PC-9 (cell line): ENCODE measurements at regions not wholly inside any gene's neighbourhood (a gene's known extent, or its start where the extent isn't known, plus 50 kb on each side); places are given as distances from the start of the nearest gene placed in this dataset.

Experiments used
- BruUV-seq: library from RNA; stranded (reverse); fragments of 400-500 nt; replicated peaks from 2 replicates; lab custom pipeline; 2021; lab: Mats Ljungman, UMichigan
- CTCF ChIA-PET: fragments of 300-600 bp; sonication (Branson Sonifier 250); formaldehyde crosslinking; loops from one replicate; lab custom pipeline; 2022; ENCODE audit warnings: antibody characterized with exemption; lab: Charles Lee
- POLR2A ChIA-PET: fragments of 300-600 bp; sonication (Branson Sonifier 250); formaldehyde crosslinking; loops from one replicate; lab custom pipeline; 2022; ENCODE audit warnings: antibody characterized with exemption; ENCODE audit not compliant: unreplicated experiment; lab: Charles Lee
- DNase-seq, 2 experiments: peaks; one replicate each; pipeline versions ENCODE4 v3.0.0 to v3.0.0-alpha.2; 2015 to 2022; ENCODE audit warnings: mixed read lengths in 1 of 2
- H2AFZ ChIP-seq: fragments of 200-600 bp; sonication (generic); 2 replicates; pipeline ENCODE4 v1.8.1; 2017; ENCODE audit warnings: antibody characterized with exemption
- H3F3A ChIP-seq: fragments of 200-600 bp; sonication (generic); 2 replicates; pipeline ENCODE4 v1.8.1; 2017; ENCODE audit warnings: antibody characterized with exemption, mild to moderate bottlenecking, low read depth; ENCODE audit not compliant: insufficient read depth
- H3K27ac ChIP-seq: fragments of 200-600 bp; sonication (generic); 2 replicates; pipeline ENCODE4 v1.6.1; 2016; ENCODE audit warnings: mixed run types
- H3K27me3 ChIP-seq: fragments of 200-600 bp; sonication (generic); 2 replicates; pipeline ENCODE4 v1.6.1; 2016; ENCODE audit warnings: low read depth, mixed run types; ENCODE audit not compliant: insufficient read depth
- H3K36me3 ChIP-seq: fragments of 200-600 bp; sonication (generic); 2 replicates; pipeline ENCODE4 v1.6.1; 2016; ENCODE audit warnings: low read depth, mixed run types
- H3K4me1 ChIP-seq: fragments of 200-600 bp; sonication (generic); replicated peaks from 2 replicates; pipeline ENCODE4 v1.6.1; 2016; ENCODE audit warnings: mixed run types; ENCODE audit not compliant: insufficient read depth
- H3K4me2 ChIP-seq: fragments of 200-600 bp; sonication (generic); 2 replicates; pipeline ENCODE4 v1.6.1; 2017; ENCODE audit warnings: mixed run types
- H3K4me3 ChIP-seq: fragments of 200-600 bp; sonication (generic); 2 replicates; pipeline ENCODE4 v1.6.1; 2016; ENCODE audit warnings: mixed run types
- H3K79me2 ChIP-seq: fragments of 200-600 bp; sonication (generic); 2 replicates; pipeline ENCODE4 v1.6.1; 2017; ENCODE audit warnings: low read depth, mixed run types
- H3K9me2 ChIP-seq: fragments of 200-600 bp; sonication (generic); 2 replicates; pipeline ENCODE4 v1.8.1; 2017; ENCODE audit warnings: mild to moderate bottlenecking; ENCODE audit not compliant: insufficient read depth
- H3K9me3 ChIP-seq: fragments of 200-600 bp; sonication (generic); 2 replicates; pipeline ENCODE4 v1.8.1; 2016; ENCODE audit warnings: low read depth; ENCODE audit not compliant: insufficient read depth
- H4K20me1 ChIP-seq: fragments of 200-600 bp; sonication (generic); 2 replicates; pipeline ENCODE4 v1.8.1; 2017; ENCODE audit not compliant: insufficient read depth
- EZH2 ChIP-seq: fragments of 200-600 bp; sonication (generic); IDR thresholded peaks from 2 replicates; pipeline ENCODE4 v1.8.0; 2017; ENCODE audit warnings: antibody characterized with exemption, low read depth
- intact Hi-C: fragments of 100-400 bp; cut with micrococcal nuclease; formaldehyde crosslinking; loops from one replicate; pipeline ENCODE4 v1.10.0; 2022; ENCODE audit not compliant: unreplicated experiment
- TF ChIP-seq, protein P1 (sequence below): fragments of 200-600 bp; sonication (generic); conservative IDR thresholded peaks from 2 replicates; pipeline ENCODE4 v1.6.1; 2017; ENCODE audit warnings: mixed run types, antibody characterized with exemption, mild to moderate bottlenecking, moderate library complexity

DNA sequence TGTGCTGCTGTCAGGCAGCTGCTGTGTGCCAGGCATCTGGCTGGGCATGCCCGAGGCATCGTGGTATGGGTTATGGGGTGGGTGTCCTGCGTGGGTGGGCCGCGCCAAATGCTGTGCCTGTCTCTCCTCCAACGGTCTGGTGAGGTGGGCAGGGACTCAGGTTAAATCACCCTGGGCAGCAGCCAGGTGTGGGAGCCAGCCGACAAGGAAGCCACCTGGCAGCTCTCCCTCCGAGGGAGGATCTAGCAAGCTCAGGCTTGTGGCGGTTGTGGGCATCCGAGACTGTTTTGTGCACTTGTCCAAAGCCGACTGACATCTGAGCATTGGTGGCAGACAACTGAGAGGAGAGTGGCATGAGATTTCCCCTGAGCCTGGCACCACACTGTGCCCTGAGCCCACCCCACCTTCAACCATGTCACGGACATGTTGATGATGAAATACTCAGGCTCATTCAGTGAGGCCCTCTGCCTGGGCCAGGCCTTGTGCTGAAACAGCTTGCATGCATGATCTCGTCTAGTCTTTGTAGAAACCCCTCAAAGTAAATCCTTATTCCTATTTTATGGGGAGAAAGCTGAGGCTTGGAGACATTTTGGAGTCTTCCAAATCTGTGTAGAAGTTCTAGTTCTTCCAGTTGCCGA lies 181.8 kb upstream of the MYL2 start:
- ChIA-PET CTCF (interaction anchor here (0.6 kb wide), 1 partner anchor 11 kb away, joined by 4 read pairs; no protein-coding TSS in a partner anchor), POLR2A (interaction anchor here (0.7 kb wide), 1 partner anchor 119 kb away, joined by 9 read pairs; no protein-coding TSS in a partner anchor)
- Histone ChIP-seq H3F3A (no peaks in the 10 kb centered on the region), H3K4me2 (no peak overlapping the region), H3K4me3 (no peak overlapping the region), H3K36me3 (no peaks in the 10 kb centered on the region), H3K79me2 (no peaks in the 10 kb centered on the region), H3K9me2 (no peaks in the 10 kb centered on the region), H3K4me1 (no peaks in the 10 kb centered on the region), H3K9me3 (no peaks in the 10 kb centered on the region), H3K27me3 (peaks cover 98% of the 10 kb centered on the region), H2AFZ (no peak overlapping the region), H3K27ac (no peak overlapping the region), H4K20me1 (no peaks in the 10 kb centered on the region)
- no peak for TF ChIP-seq EZH2
- TF ChIP-seq, protein P1, sequence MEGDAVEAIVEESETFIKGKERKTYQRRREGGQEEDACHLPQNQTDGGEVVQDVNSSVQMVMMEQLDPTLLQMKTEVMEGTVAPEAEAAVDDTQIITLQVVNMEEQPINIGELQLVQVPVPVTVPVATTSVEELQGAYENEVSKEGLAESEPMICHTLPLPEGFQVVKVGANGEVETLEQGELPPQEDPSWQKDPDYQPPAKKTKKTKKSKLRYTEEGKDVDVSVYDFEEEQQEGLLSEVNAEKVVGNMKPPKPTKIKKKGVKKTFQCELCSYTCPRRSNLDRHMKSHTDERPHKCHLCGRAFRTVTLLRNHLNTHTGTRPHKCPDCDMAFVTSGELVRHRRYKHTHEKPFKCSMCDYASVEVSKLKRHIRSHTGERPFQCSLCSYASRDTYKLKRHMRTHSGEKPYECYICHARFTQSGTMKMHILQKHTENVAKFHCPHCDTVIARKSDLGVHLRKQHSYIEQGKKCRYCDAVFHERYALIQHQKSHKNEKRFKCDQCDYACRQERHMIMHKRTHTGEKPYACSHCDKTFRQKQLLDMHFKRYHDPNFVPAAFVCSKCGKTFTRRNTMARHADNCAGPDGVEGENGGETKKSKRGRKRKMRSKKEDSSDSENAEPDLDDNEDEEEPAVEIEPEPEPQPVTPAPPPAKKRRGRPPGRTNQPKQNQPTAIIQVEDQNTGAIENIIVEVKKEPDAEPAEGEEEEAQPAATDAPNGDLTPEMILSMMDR = no peak
- no TSS peak for BruUV-seq
- DNase-seq = no peak
- intact Hi-C loops = no loop called here

DNA sequence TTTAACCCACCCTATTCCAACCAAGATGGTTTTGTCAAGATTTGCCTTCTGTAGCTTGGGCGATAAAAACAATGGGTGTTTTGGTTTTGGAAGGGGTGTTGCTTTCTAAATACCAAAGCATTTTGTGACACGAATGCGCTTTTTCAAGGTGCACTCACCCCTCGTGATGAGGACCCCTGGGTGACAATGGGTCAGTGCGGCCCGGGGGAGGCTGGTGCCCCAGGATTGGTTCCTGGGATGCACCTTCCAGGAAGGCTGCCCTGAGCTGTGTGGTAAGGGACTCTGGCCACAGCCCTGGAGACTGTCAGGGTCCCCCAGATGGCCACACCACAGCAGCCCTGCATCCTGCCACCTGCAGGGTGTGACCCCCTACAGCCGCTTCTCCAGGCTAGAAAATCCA lies 180.6 kb upstream of the MYL2 start:
- Histone ChIP-seq H3K4me1 (no peaks in the 10 kb centered on the region), H3F3A (no peaks in the 10 kb centered on the region), H2AFZ (no peak overlapping the region), H3K27ac (no peak overlapping the region), H3K9me3 (no peaks in the 10 kb centered on the region), H3K9me2 (no peaks in the 10 kb centered on the region), H3K4me3 (no peak overlapping the region), H3K27me3 (peaks cover 100% of the 10 kb centered on the region), H3K4me2 (no peak overlapping the region), H3K36me3 (no peaks in the 10 kb centered on the region), H3K79me2 (no peaks in the 10 kb centered on the region), H4K20me1 (no peaks in the 10 kb centered on the region)
- BruUV-seq = no TSS peak
- intact Hi-C loops = no loop called here
- POLR2A ChIA-PET = no interaction called here
- CTCF ChIA-PET = no interaction called here
- TF ChIP-seq, protein P1 = no peak
- no peak for TF ChIP-seq EZH2
- DNase-seq = no peak

DNA sequence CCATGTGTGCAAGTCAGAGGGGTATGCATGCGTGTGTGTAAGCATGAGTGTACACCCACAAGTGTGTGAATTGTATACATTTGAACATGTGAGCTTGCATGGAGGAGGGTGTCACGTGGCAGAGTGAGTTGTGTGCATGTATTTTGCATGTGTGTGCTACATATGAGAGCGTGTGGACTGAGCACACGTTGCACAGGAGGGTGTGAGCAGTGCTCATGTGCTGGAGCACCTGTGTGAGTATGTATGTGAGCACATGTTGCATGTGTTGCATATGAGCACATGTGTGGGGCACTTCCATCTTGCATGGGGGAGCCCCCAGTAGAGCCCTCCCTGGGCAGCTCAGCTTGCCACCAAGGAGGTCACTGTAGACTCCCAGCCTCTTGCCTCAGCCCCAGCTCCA lies 180.2 kb upstream of the MYL2 start:
- intact Hi-C loops = no loop called here
- peaks cover 100% of the 10 kb centered on the region for H3K27me3 ChIP-seq
- POLR2A ChIA-PET = no interaction called here

More for the DNA sequence above, 180.2 kb upstream of the MYL2 start:
- Histone ChIP-seq H3K4me3 (no peak overlapping the region), H3K9me3 (no peaks in the 10 kb centered on the region), H3K4me1 (no peaks in the 10 kb centered on the region), H4K20me1 (no peaks in the 10 kb centered on the region), H3K79me2 (no peaks in the 10 kb centered on the region), H3K36me3 (no peaks in the 10 kb centered on the region), H3K9me2 (no peaks in the 10 kb centered on the region), H2AFZ (no peak overlapping the region), H3F3A (no peaks in the 10 kb centered on the region), H3K27ac (no peak overlapping the region), H3K4me2 (no peak overlapping the region)
- DNase-seq = no peak
- CTCF ChIA-PET = no interaction called here
- no TSS peak for BruUV-seq
- no peak for TF ChIP-seq EZH2
- TF ChIP-seq, protein P1 = no peak
